Endometrium (tissue), 2 donors: ENCODE measurements at regions not wholly inside any gene's neighbourhood (a gene's known extent, or its start where the extent isn't known, plus 50 kb on each side); places are given as distances from the start of the nearest gene placed in this dataset.

ENCODE experiments used
- FAIRE-seq: peaks from 2 replicates; lab custom pipeline; 2012; peaks lifted over from hg19 to GRCh38; lab: Jason Lieb, UNC
- donor health status: control.
- donor health status: control.

DNA sequence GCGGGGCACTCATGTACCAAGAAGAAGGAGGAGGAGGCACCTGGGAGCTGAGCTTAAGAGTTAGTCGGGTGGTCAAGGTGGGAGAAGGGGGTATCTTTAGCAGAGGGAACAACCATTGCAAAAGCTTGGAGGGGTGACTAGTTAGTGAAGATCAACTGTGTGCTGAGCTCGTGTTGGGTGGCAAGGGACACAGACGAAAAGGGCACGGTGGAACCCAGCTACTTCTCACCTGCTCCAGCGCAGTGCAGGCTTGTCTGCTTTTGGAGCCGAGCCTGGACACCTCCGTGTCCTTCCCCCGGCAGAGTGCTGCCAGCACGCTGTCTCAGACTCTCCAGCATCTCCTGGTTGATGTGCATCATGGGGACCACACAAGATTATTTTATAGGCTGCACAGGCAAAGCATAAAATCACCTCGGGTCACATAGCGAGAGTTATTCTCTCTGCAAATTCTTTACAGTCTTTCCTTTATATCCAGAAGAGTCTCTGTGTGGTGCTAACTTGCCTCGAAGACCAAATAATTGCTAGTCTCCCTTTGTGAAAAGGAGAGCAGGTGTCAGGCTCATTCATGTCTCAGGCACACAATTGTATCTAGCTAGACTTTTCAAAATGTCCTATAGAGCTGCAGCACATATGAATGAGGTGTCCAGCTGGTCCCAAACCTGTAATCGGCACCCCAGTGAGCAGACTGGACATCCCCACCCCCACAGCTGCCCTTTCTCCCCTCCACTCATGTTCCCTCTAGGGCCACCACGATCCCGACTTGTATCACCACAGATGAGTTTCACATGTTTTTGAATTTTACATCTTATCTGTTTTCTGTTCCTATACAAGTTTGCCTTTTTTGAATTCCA, 123.4 kb downstream of the CEBPB start:
- no peak for FAIRE-seq

- FAIRE-seq, result no peak
Observed at GRCh38 chr20:50314678-50315335, 124.2 kb downstream of the CEBPB start.

- FAIRE-seq, result no peak
Observed at GRCh38 chr20:50315586-50316551, 125.2 kb downstream of the CEBPB start.

DNA sequence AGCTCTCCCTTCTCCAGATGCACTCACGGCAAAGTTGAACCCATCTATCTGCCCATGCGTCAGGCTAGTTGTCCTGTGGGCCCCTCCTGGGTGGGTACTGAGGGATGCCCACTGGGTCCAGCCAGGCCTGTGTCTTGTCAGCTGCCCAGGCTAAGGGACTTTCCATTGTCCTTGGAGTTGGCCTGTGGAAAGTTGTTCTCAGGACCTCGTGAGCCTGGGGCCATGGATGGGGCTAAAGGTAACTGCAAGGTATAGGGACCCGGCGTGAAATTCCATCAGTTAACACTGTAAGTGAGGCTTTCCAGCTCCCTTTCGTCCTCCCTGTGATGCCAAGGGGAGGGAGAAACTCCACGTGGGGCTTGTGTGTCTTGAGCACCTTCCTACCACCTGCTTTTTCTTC, 126.5 kb downstream of the CEBPB start:
- FAIRE-seq, result no peak

- no peak for FAIRE-seq
Observed at GRCh38 chr20:50317609-50318008, 127.0 kb downstream of the CEBPB start.

DNA sequence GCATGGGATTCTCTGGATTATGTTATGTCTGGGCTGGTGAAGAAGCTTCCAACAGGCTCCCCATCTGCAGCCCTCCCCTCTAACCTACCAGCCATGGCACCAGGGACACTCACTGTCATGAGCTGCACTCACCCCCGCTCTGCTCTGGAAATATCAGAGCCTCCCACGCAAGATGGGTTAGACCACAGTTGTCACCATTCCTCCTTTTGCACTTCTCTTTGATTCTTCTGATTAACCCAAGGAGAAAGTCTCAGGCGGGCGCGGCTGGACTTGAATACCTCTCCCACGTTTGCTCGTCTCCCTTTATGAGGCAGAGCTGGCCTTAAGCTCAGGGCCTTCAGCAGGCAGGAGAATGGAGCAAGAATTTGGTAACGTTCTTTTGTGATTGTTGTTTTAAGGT, 128.1 kb downstream of the CEBPB start:
- no peak for FAIRE-seq

GRCh38 chr20:50320005-50320900, 129.6 kb downstream of the CEBPB start:
- no peak for FAIRE-seq

DNA sequence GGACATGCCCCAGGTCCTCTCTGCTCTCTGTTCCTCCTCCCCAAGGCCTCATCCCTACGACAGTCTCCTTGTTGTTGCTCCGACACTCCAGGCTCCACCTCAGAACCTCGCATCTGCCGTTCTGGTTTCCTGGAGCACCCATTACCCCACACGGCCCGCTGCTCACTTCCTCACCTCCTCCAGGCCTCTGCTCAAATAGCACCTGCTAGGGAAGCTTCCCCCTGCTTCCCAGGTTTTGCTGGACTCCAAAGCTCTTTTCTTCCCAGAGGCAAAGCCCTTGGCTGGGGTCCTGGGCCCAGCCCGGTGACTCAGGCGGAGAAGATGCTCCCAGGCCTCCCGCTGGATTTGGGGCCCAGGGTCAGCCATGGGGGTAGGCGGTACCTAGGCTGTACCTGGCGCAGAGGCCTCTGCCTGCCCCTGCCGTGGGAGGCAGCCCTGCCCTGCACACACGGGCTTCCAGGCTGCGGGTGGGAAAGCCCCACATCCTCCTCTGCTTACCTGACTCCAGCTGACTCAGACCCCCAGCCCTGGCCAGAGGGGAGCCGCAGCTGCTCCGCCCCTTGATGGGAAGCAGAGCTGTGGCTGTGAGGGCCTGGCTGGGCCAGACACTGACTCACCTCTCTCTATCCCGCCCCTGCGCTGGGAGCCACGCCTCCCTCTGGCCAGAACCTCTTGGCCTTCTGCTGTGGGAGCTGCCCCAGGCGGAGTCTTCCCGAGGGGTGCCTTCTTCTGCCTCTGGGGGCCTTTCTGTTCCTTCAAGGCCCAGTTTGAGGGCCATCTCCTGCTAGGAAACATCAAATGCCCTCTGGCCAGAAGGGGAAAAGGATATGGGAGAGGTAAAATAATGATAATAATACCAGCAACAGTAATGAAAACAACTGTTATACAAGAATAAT, 130.5 kb downstream of the CEBPB start:
- FAIRE-seq, result no peak

- FAIRE-seq, result no peak
Observed at GRCh38 chr20:50321797-50322480, 131.3 kb downstream of the CEBPB start.

GRCh38 chr20:50322703-50323131, 132.1 kb downstream of the CEBPB start:
- FAIRE-seq, result no peak

DNA sequence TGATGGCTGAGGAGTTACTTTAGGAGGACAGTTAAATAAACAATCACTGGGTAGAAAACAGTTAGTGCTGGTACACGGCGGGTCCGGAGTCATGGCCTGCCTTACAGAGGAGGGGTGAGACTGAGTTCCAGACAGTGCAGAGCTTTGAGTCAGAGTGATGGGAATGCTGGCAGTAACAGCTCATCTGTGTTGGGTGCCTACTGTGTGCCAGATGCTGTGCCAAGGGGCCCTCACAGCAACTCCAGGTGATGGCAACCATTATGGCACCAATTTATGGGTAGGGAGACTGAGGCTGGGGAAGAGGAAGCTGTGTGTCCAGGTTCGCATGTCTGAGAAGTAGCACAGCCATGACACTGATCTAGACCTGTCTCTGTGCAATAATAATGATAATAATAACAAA, 132.6 kb downstream of the CEBPB start:
- FAIRE-seq, result no peak

DNA sequence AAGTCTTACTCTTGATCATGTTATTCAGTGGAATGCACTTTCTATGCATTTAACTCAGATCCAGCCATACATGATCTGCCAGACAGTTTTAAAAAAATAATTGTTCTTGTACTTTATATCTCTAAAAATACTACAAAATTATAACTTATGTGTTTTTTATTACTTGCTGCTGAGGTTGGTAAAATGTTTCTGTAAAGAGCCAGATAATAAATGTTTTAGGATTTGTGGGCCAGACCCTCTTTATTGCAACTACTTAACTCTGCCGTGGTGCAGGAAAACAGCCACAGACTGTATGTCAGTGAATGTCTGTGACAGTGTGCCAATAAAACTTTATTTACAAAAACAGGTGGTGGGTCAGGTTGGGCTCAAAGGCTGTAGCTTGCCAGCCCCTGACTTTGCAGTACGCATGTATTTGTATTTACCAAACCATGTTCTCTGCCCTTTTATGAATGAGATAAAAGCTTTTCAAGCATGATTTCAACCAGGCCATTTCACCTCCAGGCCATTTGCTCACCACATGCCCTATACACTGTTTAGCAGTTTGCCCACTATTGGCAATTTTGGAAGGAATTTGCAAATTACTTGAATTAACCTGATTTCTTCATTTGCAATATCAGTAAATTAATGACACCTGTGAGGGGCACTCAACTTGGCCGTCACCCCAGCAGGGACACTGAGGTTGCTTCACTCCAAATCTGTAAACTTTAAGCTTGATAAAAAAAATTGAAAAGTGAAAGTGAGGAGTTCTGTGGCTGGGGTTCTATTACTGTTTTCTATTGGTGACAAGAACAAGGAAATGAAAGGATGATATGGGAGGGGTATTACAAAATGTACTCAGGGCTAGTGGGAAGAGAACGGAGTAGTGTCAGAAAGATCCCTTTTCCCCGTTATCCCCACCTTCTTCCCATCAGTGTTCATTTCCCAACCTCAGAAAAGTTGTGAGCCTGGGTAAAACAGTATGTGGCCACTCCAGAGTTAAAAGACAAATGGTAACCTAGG, 133.4 kb downstream of the CEBPB start:
- no peak for FAIRE-seq

DNA sequence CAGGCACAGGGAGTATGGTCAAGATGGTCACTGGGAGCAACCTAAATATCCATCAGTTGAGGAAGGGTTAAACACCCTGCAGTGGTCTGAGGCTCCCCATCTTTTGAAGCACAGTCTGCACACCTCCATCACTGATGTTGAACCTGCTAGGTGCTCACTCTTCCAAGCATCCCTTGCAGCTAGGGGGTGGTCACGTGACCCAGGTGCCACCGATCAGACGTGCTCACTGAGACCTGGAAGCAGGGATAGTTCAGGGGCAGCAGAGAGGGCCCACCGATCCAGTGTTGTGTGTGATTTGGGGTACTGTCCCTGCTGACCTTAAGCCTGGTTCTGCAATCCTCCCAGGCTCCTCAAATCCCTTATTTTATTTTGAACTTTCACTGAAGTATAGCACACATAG, 134.6 kb downstream of the CEBPB start:
- no peak for FAIRE-seq

DNA sequence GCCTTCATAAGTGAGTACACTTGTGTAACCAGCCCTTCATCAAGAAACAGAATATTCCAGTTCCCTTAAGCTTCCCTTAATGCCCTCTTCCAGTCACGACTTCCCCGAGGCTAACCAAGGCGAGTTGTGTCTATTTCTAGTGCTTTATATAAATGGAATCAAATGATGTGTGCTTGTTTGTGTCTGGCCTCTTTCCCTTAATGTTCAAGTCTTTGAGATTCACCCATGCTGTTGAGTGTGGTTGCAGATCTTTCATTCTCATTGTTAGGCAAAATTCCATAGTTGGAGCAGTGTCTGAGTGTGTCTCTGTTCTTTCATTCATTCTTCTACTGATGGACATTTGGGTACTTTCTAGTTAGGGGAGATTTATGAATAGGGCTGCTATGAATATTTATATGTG, 135.0 kb downstream of the CEBPB start:
- FAIRE-seq, result no peak

GRCh38 chr20:50327666-50328065, 137.0 kb downstream of the CEBPB start:
- FAIRE-seq, result no peak

- no peak for FAIRE-seq
Observed at GRCh38 chr20:50328222-50328979, 137.8 kb downstream of the CEBPB start.

- no peak for FAIRE-seq
Observed at GRCh38 chr20:50328996-50329898, 138.6 kb downstream of the CEBPB start.
